IMR-90 (cell line): ENCODE measurements at regions not wholly inside any gene's neighbourhood (a gene's known extent, or its start where the extent isn't known, plus 50 kb on each side); places are given as distances from the start of the nearest gene placed in this dataset.

Experiments
- CTCF ChIP-seq: conservative IDR thresholded peaks from 2 replicates; pipeline ENCODE4 v1.5.1; 2012; ENCODE audit warnings: mild to moderate bottlenecking, low read depth, low read length, improper control_type of control experiment
- NFE2L2 ChIP-seq: fragments of 150-350 bp; IDR thresholded peaks from 2 replicates; pipeline ENCODE4 v1.6.1; 2016; ENCODE audit warnings: low read depth, mild to moderate bottlenecking, low read length
- POLR2A ChIP-seq: IDR thresholded peaks from 2 replicates; pipeline ENCODE4 v1.6.1; 2012; ENCODE audit warnings: mild to moderate bottlenecking, low read depth, low read length

- TF ChIP-seq CTCF (no peak), NFE2L2 (no peak), POLR2A (no peak)
These were observed 271.6 kb upstream of the ZPLD1 start for GRCh38 chr3:102163039-102163817.
